ENCODE measurements at regions not wholly inside any gene's neighbourhood (a gene's known extent, or its start where the extent isn't known, plus 50 kb on each side); places are given as distances from the start of the nearest gene placed in this dataset.

GRCh38 chr3:3280396-3280795 lies 100.9 kb upstream of the CRBN start:
- ChIA-PET POLR2A (ENCODE audit: low non-redundant PET) (no interaction called here), CTCF (no interaction called here)
- intact Hi-C loops (cut with micrococcal nuclease; ENCODE audit: unreplicated experiment) = no loop called here
- Histone ChIP-seq H3K4me3 (ENCODE audit: low read depth, low read length, poor library complexity, severe bottlenecking) (no peak overlapping the region), H3K27me3 (replicated peaks; ENCODE audit: insufficient read depth, low read depth, low read length, poor library complexity) (no peaks in the 10 kb centered on the region), H3K27ac (ENCODE audit: low read depth, low read length, poor library complexity, severe bottlenecking) (no peak overlapping the region), H3K36me3 (ENCODE audit: insufficient read depth, low read length, poor library complexity, severe bottlenecking) (no peaks in the 10 kb centered on the region), H3K9me3 (ENCODE audit: low read depth, low read length, poor library complexity, severe bottlenecking) (no peaks in the 10 kb centered on the region), H3K4me1 (ENCODE audit: insufficient read depth, low read length, poor library complexity, severe bottlenecking) (no peaks in the 10 kb centered on the region)
- TF ChIP-seq CTCF (conservative IDR thresholded peaks at IDR 0.05; ENCODE audit: low read depth, low read length) (no peak), EZH2 (IDR thresholded peaks at IDR 0.05; ENCODE audit: borderline replicate concordance, low read depth, low read length, poor library complexity, severe bottlenecking) (no peak)
- DNase-seq (ENCODE audit: low spot score) = no peak
- BruUV-seq (replicated peaks) = no TSS peak

- H3K36me3 ChIP-seq (ENCODE audit: insufficient read depth, low read length, poor library complexity, severe bottlenecking) = no peaks in the 10 kb centered on the region
- TF ChIP-seq EZH2 (IDR thresholded peaks at IDR 0.05; ENCODE audit: borderline replicate concordance, low read depth, low read length, poor library complexity, severe bottlenecking) (no peak), CTCF (conservative IDR thresholded peaks at IDR 0.05; ENCODE audit: low read depth, low read length) (no peak)
- ChIA-PET CTCF (interaction anchor here (0.5 kb wide), 1 partner anchor 78 kb away, joined by 6 read pairs; no protein-coding TSS in a partner anchor), POLR2A (ENCODE audit: low non-redundant PET) (no interaction called here)
- DNase-seq (ENCODE audit: low spot score) = no peak
- H3K27ac ChIP-seq (ENCODE audit: low read depth, low read length, poor library complexity, severe bottlenecking) = no peak overlapping the region
- no TSS peak for BruUV-seq (replicated peaks)
- no peaks in the 10 kb centered on the region for H3K9me3 ChIP-seq (ENCODE audit: low read depth, low read length, poor library complexity, severe bottlenecking)
- no peaks in the 10 kb centered on the region for H3K4me1 ChIP-seq (ENCODE audit: insufficient read depth, low read length, poor library complexity, severe bottlenecking)
- H3K4me3 ChIP-seq (ENCODE audit: low read depth, low read length, poor library complexity, severe bottlenecking) = no peak overlapping the region
- intact Hi-C loops (cut with micrococcal nuclease; ENCODE audit: unreplicated experiment) = no loop called here
- H3K27me3 ChIP-seq (replicated peaks; ENCODE audit: insufficient read depth, low read depth, low read length, poor library complexity) = no peaks in the 10 kb centered on the region
Measured at GRCh38 chr3:3278073-3278472, 98.6 kb upstream of the CRBN start.

GRCh38 chr3:3276630-3277029 lies 97.1 kb upstream of the CRBN start:
- CTCF ChIA-PET = no interaction called here
- intact Hi-C loops (cut with micrococcal nuclease; ENCODE audit: unreplicated experiment) = no loop called here

More at GRCh38 chr3:3276630-3277029, 97.1 kb upstream of the CRBN start:
- no peaks in the 10 kb centered on the region for H3K9me3 ChIP-seq (ENCODE audit: low read depth, low read length, poor library complexity, severe bottlenecking)
- H3K27me3 ChIP-seq (replicated peaks; ENCODE audit: insufficient read depth, low read depth, low read length, poor library complexity) = no peaks in the 10 kb centered on the region
- DNase-seq (ENCODE audit: low spot score) = no peak
- no peak for TF ChIP-seq EZH2 (IDR thresholded peaks at IDR 0.05; ENCODE audit: borderline replicate concordance, low read depth, low read length, poor library complexity, severe bottlenecking)
- TF ChIP-seq CTCF (conservative IDR thresholded peaks at IDR 0.05; ENCODE audit: low read depth, low read length) = no peak
- H3K36me3 ChIP-seq (ENCODE audit: insufficient read depth, low read length, poor library complexity, severe bottlenecking) = no peaks in the 10 kb centered on the region
- no peaks in the 10 kb centered on the region for H3K4me1 ChIP-seq (ENCODE audit: insufficient read depth, low read length, poor library complexity, severe bottlenecking)
- BruUV-seq (replicated peaks) = no TSS peak
- POLR2A ChIA-PET (ENCODE audit: low non-redundant PET) = no interaction called here
- H3K4me3 ChIP-seq (ENCODE audit: low read depth, low read length, poor library complexity, severe bottlenecking) = no peak overlapping the region
- H3K27ac ChIP-seq (ENCODE audit: low read depth, low read length, poor library complexity, severe bottlenecking) = no peak overlapping the region

All from A673 (cell line).